Chondrocyte (in vitro differentiated cells): ENCODE measurements at regions not wholly inside any gene's neighbourhood (a gene's known extent, or its start where the extent isn't known, plus 50 kb on each side); places are given as distances from the start of the nearest gene placed in this dataset.

Source experiments
- DNase-seq: peaks from one replicate; pipeline ENCODE4 v3.0.0; 2021; ENCODE audit warnings: mixed read lengths, low spot score
- H3K27ac Mint-ChIP-seq: one replicate; pipeline ENCODE4 v1.8.0; 2021; ENCODE audit warnings: mild to moderate bottlenecking, moderate library complexity, mixed read lengths; ENCODE audit not compliant: unreplicated experiment
- H3K27me3 Mint-ChIP-seq: 2 replicates; pipeline ENCODE4 v1.8.0; 2021; ENCODE audit warnings: low read depth, mixed read lengths
- H3K36me3 Mint-ChIP-seq: 2 replicates; pipeline ENCODE4 v1.8.0; 2021; ENCODE audit warnings: low read depth, mixed read lengths
- H3K4me1 Mint-ChIP-seq: 2 replicates; pipeline ENCODE4 v1.8.0; 2021; ENCODE audit warnings: low read depth, mild to moderate bottlenecking, mixed read lengths
- H3K4me3 Mint-ChIP-seq: one replicate; pipeline ENCODE4 v1.8.0; 2021; ENCODE audit warnings: mild to moderate bottlenecking, moderate library complexity, mixed read lengths; ENCODE audit not compliant: unreplicated experiment
- H3K9me3 Mint-ChIP-seq: 2 replicates; pipeline ENCODE4 v1.8.0; 2021; ENCODE audit warnings: low read depth, mixed read lengths
- TF ChIP-seq, protein P1 (sequence below): fragments of 200-600 bp; sonication (generic); IDR thresholded peaks from 2 replicates; pipeline ENCODE4 v1.5.0; 2021; ENCODE audit warnings: antibody characterized with exemption, mild to moderate bottlenecking, moderate library complexity

DNA sequence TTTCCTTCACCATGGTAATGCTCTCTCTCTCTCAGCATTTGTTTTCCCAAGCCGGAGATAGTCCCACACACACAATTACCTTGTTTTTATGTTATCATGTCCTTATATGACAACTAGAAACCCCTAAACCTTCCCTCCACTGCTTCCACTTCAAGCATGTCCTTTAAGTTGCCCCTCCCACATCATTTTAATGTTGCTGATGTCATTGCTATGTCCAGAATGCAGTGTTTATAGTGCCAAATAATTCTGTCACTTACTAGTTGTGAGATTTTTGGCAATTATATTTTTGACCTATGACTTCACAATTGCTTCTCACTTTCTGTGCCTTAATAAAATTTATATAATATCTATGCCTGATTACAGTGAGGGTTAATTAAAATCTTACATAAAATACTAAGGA is 645.9 kb downstream of the XPNPEP1 start:
- Mint-ChIP-seq H3K36me3 (no peaks in the 10 kb centered on the region), H3K4me3 (no peak overlapping the region), H3K9me3 (no peaks in the 10 kb centered on the region), H3K4me1 (peaks cover 6% of the 10 kb centered on the region), H3K27me3 (peaks cover 10% of the 10 kb centered on the region), H3K27ac (no peak overlapping the region)
- TF ChIP-seq, protein P1, sequence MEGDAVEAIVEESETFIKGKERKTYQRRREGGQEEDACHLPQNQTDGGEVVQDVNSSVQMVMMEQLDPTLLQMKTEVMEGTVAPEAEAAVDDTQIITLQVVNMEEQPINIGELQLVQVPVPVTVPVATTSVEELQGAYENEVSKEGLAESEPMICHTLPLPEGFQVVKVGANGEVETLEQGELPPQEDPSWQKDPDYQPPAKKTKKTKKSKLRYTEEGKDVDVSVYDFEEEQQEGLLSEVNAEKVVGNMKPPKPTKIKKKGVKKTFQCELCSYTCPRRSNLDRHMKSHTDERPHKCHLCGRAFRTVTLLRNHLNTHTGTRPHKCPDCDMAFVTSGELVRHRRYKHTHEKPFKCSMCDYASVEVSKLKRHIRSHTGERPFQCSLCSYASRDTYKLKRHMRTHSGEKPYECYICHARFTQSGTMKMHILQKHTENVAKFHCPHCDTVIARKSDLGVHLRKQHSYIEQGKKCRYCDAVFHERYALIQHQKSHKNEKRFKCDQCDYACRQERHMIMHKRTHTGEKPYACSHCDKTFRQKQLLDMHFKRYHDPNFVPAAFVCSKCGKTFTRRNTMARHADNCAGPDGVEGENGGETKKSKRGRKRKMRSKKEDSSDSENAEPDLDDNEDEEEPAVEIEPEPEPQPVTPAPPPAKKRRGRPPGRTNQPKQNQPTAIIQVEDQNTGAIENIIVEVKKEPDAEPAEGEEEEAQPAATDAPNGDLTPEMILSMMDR, result no peak
- no peak for DNase-seq

DNA sequence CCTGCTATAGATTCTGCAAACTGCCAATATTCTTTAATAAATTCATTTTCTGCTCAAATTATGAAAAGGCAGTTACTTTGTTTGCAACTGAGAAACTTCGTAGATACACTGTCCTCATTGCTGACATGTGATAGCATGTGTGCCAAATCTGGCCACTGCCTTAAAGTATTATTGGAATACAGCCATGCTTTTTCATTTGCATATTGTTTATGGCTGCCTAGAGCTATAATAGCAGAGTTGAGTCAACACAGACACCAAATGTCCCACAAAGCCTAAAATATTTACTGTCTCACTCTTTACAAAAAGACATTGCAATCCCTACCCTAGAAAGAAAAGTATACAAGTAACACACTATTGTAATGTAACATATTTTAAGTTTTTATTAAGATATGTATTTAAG is 647.4 kb downstream of the XPNPEP1 start:
- H3K27me3 Mint-ChIP-seq, result peaks cover 10% of the 10 kb centered on the region
- no peaks in the 10 kb centered on the region for H3K9me3 Mint-ChIP-seq
- no peaks in the 10 kb centered on the region for H3K4me1 Mint-ChIP-seq
- DNase-seq, result no peak
- no peak overlapping the region for H3K27ac Mint-ChIP-seq
- TF ChIP-seq, protein P1, result no peak
- no peak overlapping the region for H3K4me3 Mint-ChIP-seq
- no peaks in the 10 kb centered on the region for H3K36me3 Mint-ChIP-seq

DNA sequence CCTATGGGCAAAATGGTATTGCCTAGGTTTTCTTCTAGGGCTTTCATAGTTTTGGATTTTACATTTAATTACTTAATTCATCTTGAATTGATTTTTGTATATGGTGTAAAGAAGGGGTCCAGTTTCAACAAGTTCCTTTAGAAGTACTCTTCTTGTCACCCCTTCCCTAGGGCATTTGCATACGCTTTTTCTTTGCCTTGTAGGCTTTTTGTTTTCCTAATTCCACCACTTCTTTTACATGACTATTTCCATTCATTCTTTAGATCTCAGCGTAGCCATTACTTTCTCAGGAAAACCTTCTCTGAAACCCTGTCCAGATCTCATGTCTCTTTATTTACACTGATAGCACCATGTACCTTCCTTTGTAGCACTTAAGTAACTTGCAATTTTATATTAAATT is 648.6 kb downstream of the XPNPEP1 start:
- Mint-ChIP-seq H3K4me3 (no peak overlapping the region), H3K9me3 (no peaks in the 10 kb centered on the region)

DNA sequence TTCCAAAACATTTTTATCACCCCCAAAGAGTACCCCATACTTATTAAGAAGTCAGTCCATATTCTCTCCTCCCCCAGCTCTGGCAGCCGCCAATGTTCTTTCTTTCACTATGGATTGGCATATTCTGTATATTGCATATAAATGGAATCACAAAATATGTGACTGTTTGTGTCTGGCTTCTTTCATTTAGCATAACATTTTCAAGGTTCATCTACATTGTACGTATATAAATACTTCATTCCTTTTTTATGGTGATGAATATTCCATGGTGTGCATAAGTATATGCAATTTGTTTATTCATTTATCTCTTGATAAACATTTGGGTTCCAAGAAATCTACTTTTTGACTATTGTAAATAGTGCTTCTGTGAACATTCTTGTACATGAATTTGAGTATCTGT is 653.1 kb downstream of the XPNPEP1 start:
- Mint-ChIP-seq H3K27ac (no peak overlapping the region), H3K36me3 (no peaks in the 10 kb centered on the region), H3K4me3 (no peak overlapping the region), H3K9me3 (no peaks in the 10 kb centered on the region), H3K4me1 (no peaks in the 10 kb centered on the region), H3K27me3 (peaks cover 13% of the 10 kb centered on the region)
- TF ChIP-seq, protein P1, result no peak
- no peak for DNase-seq

More for the DNA sequence above, 648.6 kb downstream of the XPNPEP1 start:
- no peaks in the 10 kb centered on the region for H3K36me3 Mint-ChIP-seq
- peaks cover 13% of the 10 kb centered on the region for H3K27me3 Mint-ChIP-seq
- no peak for DNase-seq
- TF ChIP-seq, protein P1, result no peak
- no peak overlapping the region for H3K27ac Mint-ChIP-seq
- H3K4me1 Mint-ChIP-seq, result no peaks in the 10 kb centered on the region

DNA sequence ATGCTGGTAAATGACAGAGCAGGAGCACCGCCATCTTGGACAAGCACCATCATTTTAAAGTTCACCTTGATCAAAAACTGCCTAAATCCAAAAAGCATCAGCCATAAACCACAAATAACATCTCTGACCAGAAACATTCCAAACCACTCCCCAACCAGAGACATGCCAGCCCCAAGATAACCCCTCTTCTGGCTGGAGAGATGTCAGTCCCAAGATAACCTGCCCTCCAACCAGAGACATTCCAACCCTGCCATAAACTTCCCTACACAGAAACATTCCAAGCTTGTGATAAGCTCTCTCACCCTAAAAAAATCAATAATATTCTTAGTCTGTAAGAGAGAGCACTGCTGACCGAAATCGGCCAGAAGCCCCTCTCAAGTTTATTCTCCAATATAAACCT is 659.3 kb downstream of the XPNPEP1 start:
- H3K4me1 Mint-ChIP-seq, result no peaks in the 10 kb centered on the region

More for the DNA sequence above, 659.3 kb downstream of the XPNPEP1 start:
- no peak for DNase-seq
- TF ChIP-seq, protein P1, result no peak
- Mint-ChIP-seq H3K4me3 (no peak overlapping the region), H3K27ac (no peak overlapping the region), H3K9me3 (peaks cover 16% of the 10 kb centered on the region), H3K27me3 (no peaks in the 10 kb centered on the region), H3K36me3 (no peaks in the 10 kb centered on the region)
